Spleen (tissue), 11 donors: ENCODE measurements at regions not wholly inside any gene's neighbourhood (a gene's known extent, or its start where the extent isn't known, plus 50 kb on each side); places are given as distances from the start of the nearest gene placed in this dataset.

ENCODE experiments used
- DNase-seq: peaks from one replicate; pipeline ENCODE4 v3.0.0-alpha.2; 2020
- H3K27ac ChIP-seq, 8 donors: fragments of 200-600 bp; sonication (generic) in 7 of 8; 1 replicate in 4 of 8; 2 replicates in 4 of 8; pipeline versions ENCODE4 v1.5.0 to v1.8.0; 2016 to 2021; ENCODE audit warnings: inconsistent platforms in 4 of 8, mild to moderate bottlenecking in 4 of 8, moderate library complexity in 1 of 8
- H3K27me3 ChIP-seq, 7 donors: fragments of 200-600 bp; sonication (generic) in 6 of 7; replicated peaks in 1 of 7; 1 replicate in 4 of 7; 2 replicates in 3 of 7; pipeline versions ENCODE4 v1.5.0 to v1.8.0; 2016 to 2021; ENCODE audit warnings: inconsistent platforms in 3 of 7, mild to moderate bottlenecking in 1 of 7
- H3K36me3 ChIP-seq, 6 donors: fragments of 200-600 bp; sonication (generic) in 5 of 6; 1 replicate in 4 of 6; 2 replicates in 2 of 6; pipeline versions ENCODE4 v1.5.0 to v1.8.0; 2016 to 2021; ENCODE audit warnings: inconsistent platforms in 2 of 6
- H3K4me1 ChIP-seq, 6 donors: fragments of 200-600 bp; sonication (generic) in 5 of 6; 1 replicate in 3 of 6; 2 replicates in 3 of 6; pipeline versions ENCODE4 v1.5.0 to v1.8.0; 2016 to 2021; ENCODE audit warnings: inconsistent platforms in 3 of 6
- H3K4me3 ChIP-seq, 8 donors: fragments of 200-600 bp; sonication (generic) in 7 of 8; 1 replicate in 4 of 8; 2 replicates in 4 of 8; pipeline versions ENCODE4 v1.5.0 to v1.8.0; 2016 to 2021; ENCODE audit warnings: inconsistent platforms in 4 of 8, mild to moderate bottlenecking in 4 of 8, moderate library complexity in 2 of 8
- H3K9me3 ChIP-seq, 8 donors: fragments of 200-600 bp; sonication (generic) in 7 of 8; 1 replicate in 4 of 8; 2 replicates in 4 of 8; pipeline versions ENCODE4 v1.5.0 to v1.8.0; 2016 to 2021; ENCODE audit warnings: inconsistent platforms in 4 of 8
- POLR2A ChIP-seq, 3 donors: fragments of 450-650 bp; IDR thresholded peaks; one replicate each; pipeline ENCODE4 v1.5.1; 2017; ENCODE audit warnings: antibody characterized with exemption in 3 of 3, mild to moderate bottlenecking in 1 of 3
- POLR2AphosphoS5 ChIP-seq, 3 donors: sonication (generic); formaldehyde crosslinking; IDR thresholded peaks; one replicate each; pipeline ENCODE4 v1.5.1; 2017; ENCODE audit warnings: antibody characterized with exemption in 3 of 3
- WGBS, 5 donors: extraction: QIAGEN DNeasy Blood & Tissue Kit in 3 of 5; methylation state at CpG; one replicate each; pipeline versions ENCODE4 v1.1.5 to v1.1.7; 2013 to 2018; 5-methylcytosine and 5-hydroxymethylcytosine counted together
- intact Hi-C: fragments of 100-400 bp; cut with DNase I; formaldehyde crosslinking; loops from one replicate; pipeline ENCODE4 v1.15.0; 2023; ENCODE audit warnings: low total_unique reads
- TF ChIP-seq, protein P1 (sequence below), 11 experiments: fragments of 200-600 bp in 7 of 11; fragments of 450-650 bp in 4 of 11; sonication (generic) in 4 of 11; IDR thresholded peaks in 8 of 11; conservative IDR thresholded peaks in 3 of 11; 1 replicate in 7 of 11; 2 replicates in 4 of 11; pipeline versions ENCODE4 v1.4.0 to v1.8.0; 2016 to 2021; ENCODE audit warnings: antibody characterized with exemption in 11 of 11, inconsistent platforms in 4 of 11, mild to moderate bottlenecking in 1 of 11
- donor health status: healthy with polysubstance abuse.
- donor health status: DM: no; HTN: no; CAD: no; lungs with moderate emphysema.
- donor health status: DM: no; HTN: no; CAD: no.
- donor health status: Bipolar disorder and iron deficiency.
- donor health status: healthy.
- donor health status: DM: no; HTN: no; CAD: no.
- donor health status: DM: yes; HTN: yes; CAD: no.

DNA sequence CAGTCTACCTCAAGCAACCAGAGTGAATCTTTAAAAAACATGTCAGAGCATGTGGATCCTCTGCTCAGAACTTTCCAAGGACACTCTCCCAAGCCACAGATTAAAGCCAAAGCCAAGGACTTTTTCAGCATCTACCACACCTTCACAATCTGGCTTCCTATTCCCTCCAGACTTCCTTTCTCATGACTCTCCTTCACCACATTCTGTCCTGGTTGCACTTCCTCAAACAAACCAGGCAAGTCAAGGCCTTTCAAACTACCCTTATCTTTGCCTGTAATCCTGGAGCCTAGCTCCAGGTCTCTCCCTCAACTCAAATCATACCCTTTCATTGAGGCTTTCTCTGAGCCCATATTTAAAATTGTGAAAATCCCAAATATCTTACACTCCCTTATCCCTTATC is 191.6 kb upstream of the GALNTL6 start:
- no peaks in the 10 kb centered on the region for H3K36me3 ChIP-seq
- DNase-seq: no peak
- TF ChIP-seq, protein P1, sequence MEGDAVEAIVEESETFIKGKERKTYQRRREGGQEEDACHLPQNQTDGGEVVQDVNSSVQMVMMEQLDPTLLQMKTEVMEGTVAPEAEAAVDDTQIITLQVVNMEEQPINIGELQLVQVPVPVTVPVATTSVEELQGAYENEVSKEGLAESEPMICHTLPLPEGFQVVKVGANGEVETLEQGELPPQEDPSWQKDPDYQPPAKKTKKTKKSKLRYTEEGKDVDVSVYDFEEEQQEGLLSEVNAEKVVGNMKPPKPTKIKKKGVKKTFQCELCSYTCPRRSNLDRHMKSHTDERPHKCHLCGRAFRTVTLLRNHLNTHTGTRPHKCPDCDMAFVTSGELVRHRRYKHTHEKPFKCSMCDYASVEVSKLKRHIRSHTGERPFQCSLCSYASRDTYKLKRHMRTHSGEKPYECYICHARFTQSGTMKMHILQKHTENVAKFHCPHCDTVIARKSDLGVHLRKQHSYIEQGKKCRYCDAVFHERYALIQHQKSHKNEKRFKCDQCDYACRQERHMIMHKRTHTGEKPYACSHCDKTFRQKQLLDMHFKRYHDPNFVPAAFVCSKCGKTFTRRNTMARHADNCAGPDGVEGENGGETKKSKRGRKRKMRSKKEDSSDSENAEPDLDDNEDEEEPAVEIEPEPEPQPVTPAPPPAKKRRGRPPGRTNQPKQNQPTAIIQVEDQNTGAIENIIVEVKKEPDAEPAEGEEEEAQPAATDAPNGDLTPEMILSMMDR (IDR thresholded peaks at IDR 0.05 in 8 of 11, conservative IDR thresholded peaks at IDR 0.05 in 3 of 11): no peak
- no peak for TF ChIP-seq POLR2A (IDR thresholded peaks at IDR 0.05)
- H3K27me3 ChIP-seq: no peaks in the 10 kb centered on the region
- H3K4me3 ChIP-seq: no peak overlapping the region
- no peak overlapping the region for H3K27ac ChIP-seq
- H3K4me1 ChIP-seq: peaks cover 0 to 6% (median 0%) of the 10 kb centered on the region in 6 donors
- intact Hi-C loops: no loop called here
- H3K9me3 ChIP-seq: no peaks in the 10 kb centered on the region

GRCh38 chr4:171612907-171613306 is 200.3 kb upstream of the GALNTL6 start:
- 51 to 75% (median 70%) methylated on average over 2 of the region's 2 CpGs for WGBS, 5 donors
- intact Hi-C loops: no loop called here
- DNase-seq: no peak
- TF ChIP-seq POLR2A (IDR thresholded peaks at IDR 0.05) (no peak), POLR2AphosphoS5 (IDR thresholded peaks at IDR 0.05) (no peak)
- TF ChIP-seq, protein P1 (IDR thresholded peaks at IDR 0.05 in 8 of 11, conservative IDR thresholded peaks at IDR 0.05 in 3 of 11): no peak
- peaks cover 0 to 5% (median 0%) of the 10 kb centered on the region in 8 donors for H3K9me3 ChIP-seq
- H3K4me3 ChIP-seq: no peak overlapping the region
- H3K27me3 ChIP-seq: no peaks in the 10 kb centered on the region
- H3K27ac ChIP-seq: no peak overlapping the region
- H3K36me3 ChIP-seq: no peaks in the 10 kb centered on the region
- no peaks in the 10 kb centered on the region for H3K4me1 ChIP-seq

GRCh38 chr4:171602638-171603355 is 210.4 kb upstream of the GALNTL6 start:
- WGBS, 5 donors: 73 to 85% (median 77%) methylated on average over 8 of the region's 8 CpGs
- TF ChIP-seq, protein P1 (IDR thresholded peaks at IDR 0.05 in 8 of 11, conservative IDR thresholded peaks at IDR 0.05 in 3 of 11): no peak
- no peak for TF ChIP-seq POLR2A (IDR thresholded peaks at IDR 0.05)
- no peak for TF ChIP-seq POLR2AphosphoS5 (IDR thresholded peaks at IDR 0.05)
- Histone ChIP-seq H3K27ac (no peak overlapping the region), H3K4me3 (no peak overlapping the region), H3K9me3 (peaks cover 0 to 3% (median 0%) of the 10 kb centered on the region in 8 donors), H3K27me3 (no peaks in the 10 kb centered on the region), H3K36me3 (no peaks in the 10 kb centered on the region), H3K4me1 (no peaks in the 10 kb centered on the region)
- intact Hi-C loops: no loop called here
- no peak for DNase-seq

- H3K4me3 ChIP-seq: no peak overlapping the region
- DNase-seq: no peak
- 78 to 89% (median 84%) methylated on average over 3 of the region's 3 CpGs for WGBS, 5 donors
- H3K27ac ChIP-seq: no peak overlapping the region
- H3K27me3 ChIP-seq: no peaks in the 10 kb centered on the region
- H3K9me3 ChIP-seq: no peaks in the 10 kb centered on the region
- TF ChIP-seq, protein P1 (IDR thresholded peaks at IDR 0.05 in 8 of 11, conservative IDR thresholded peaks at IDR 0.05 in 3 of 11): no peak
- TF ChIP-seq POLR2AphosphoS5 (IDR thresholded peaks at IDR 0.05) (no peak), POLR2A (IDR thresholded peaks at IDR 0.05) (no peak)
- intact Hi-C loops: no loop called here
- H3K36me3 ChIP-seq: no peaks in the 10 kb centered on the region
- H3K4me1 ChIP-seq: no peaks in the 10 kb centered on the region
These were observed 212.1 kb upstream of the GALNTL6 start for GRCh38 chr4:171601091-171601490.
